Neuron (in vitro differentiated cells): ENCODE measurements at regions not wholly inside any gene's neighbourhood (a gene's known extent, or its start where the extent isn't known, plus 50 kb on each side); places are given as distances from the start of the nearest gene placed in this dataset.
"Not testable (repeated sequence)": the region's sequence is repeated elsewhere in the genome, so short reads cannot be mapped to it uniquely, and the experiment has no call there.

Experiments
- H2AFZ ChIP-seq: one replicate; pipeline ENCODE4 v1.6.1; 2013; ENCODE audit warnings: low read depth, mild to moderate bottlenecking, inconsistent platforms, low read length, moderate library complexity
- H3K27me3 ChIP-seq: one replicate; pipeline ENCODE4 v1.6.1; 2013; ENCODE audit warnings: low read length; ENCODE audit not compliant: insufficient read depth
- H3K36me3 ChIP-seq: one replicate; pipeline ENCODE4 v1.6.1; 2013; ENCODE audit warnings: low read length; ENCODE audit not compliant: insufficient read depth
- H3K4me1 ChIP-seq: one replicate; pipeline ENCODE4 v1.6.1; 2013; ENCODE audit warnings: low read length; ENCODE audit not compliant: insufficient read depth
- H3K4me3 ChIP-seq: 2 replicates; pipeline ENCODE4 v1.5.1; 2013; ENCODE audit warnings: mild to moderate bottlenecking, low read length, moderate library complexity
- H3K9me3 ChIP-seq: one replicate; pipeline ENCODE4 v1.6.1; 2013; ENCODE audit warnings: low read length

DNA sequence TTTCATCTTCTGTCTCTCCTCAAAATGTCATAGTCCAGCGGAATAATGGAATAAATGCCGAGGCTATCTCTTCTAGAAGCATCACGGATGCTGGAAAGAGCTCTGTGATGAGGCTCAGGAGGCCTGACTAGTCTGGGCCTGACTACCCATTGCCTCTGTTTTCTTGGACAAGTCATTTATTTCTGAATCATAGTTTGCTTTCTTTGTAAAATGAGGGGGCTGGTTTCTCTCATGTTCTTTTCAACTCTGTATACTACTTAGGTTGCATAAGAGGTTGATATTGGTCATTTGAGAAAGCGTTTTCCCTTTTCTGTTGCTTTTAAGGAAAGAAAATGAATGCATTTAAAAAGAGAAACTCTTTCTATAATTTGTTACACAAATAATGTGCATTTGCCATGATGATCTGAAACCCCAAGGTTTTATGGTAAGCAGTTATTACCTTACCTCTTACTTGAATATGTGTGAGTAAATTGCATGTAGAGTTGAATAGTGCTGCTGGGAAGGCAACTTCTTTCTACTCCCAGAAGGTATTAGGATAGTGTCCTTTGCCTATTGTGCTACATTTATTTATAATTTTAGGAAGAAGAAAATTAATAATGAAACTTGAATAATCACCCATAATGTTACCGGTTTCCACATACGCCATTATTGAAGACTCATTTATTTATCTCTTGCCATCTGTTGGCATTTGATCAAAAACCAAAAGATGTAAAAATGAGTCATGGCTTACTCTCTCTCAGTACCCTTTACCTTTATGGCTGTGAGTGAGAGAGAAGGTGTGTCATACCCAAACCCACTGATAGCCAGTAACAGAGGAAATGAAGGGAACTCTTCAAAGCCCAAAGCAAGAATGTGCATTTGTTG, 179.1 kb downstream of the FASLG start:
- no peaks in the 10 kb centered on the region for H3K27me3 ChIP-seq
- no peaks in the 10 kb centered on the region for H3K36me3 ChIP-seq
- no peaks in the 10 kb centered on the region for H3K9me3 ChIP-seq
- H3K4me1 ChIP-seq = no peaks in the 10 kb centered on the region
- no peak overlapping the region for H2AFZ ChIP-seq
- no peak overlapping the region for H3K4me3 ChIP-seq

DNA sequence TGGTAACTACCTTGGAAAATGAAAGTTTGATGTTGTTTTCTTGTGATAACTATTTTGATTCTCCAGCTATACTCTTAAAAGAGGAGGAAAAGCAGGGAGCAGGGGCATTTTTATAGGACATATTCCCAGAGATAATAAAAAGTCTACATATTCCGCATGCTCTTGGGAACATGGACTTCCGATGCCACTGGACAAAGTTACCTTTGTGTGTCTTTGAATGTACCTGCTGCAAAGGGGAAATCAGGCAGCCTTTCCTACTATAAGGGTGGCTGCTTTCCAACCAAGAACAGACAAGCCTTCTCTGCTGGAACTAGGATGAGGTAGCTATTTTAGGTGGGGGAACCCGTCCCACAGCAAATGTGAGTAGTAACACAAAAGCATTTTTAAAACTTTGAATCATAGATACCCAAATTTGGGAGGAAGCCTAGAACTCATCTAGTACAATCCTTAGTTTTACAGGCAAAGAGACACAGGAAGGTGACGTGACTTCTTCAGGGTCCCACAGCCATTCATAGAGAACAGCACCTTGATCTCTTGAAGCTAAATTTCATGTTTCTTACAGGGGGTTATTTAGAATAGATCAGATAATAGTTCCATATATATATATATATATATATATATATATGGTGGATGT, 179.9 kb downstream of the FASLG start:
- H3K4me1 ChIP-seq = no peaks in the 10 kb centered on the region
- H2AFZ ChIP-seq = no peak overlapping the region
- no peaks in the 10 kb centered on the region for H3K27me3 ChIP-seq
- no peaks in the 10 kb centered on the region for H3K9me3 ChIP-seq
- no peaks in the 10 kb centered on the region for H3K36me3 ChIP-seq
- no peak overlapping the region for H3K4me3 ChIP-seq

DNA sequence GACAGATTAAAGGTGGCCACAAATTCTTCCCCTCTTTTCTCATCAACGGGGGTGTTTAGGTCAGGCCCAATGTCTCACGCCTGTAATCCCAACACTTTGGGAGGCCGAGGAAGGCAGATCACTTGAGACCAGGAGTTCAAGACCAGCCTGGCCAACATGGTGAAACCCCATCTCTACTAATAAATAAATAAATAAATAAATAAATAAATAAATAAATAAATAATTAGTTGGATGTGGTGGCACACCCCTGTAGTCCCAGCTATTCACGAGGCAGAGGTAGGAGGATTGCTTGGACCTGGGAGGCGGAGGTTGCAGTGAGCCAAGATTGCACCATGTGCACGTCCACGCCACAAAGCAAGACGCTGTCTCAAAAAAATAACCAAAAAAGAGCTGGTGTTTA, 180.7 kb downstream of the FASLG start:
- not testable (repeated sequence) for H3K36me3 ChIP-seq, H3K9me3 ChIP-seq

DNA sequence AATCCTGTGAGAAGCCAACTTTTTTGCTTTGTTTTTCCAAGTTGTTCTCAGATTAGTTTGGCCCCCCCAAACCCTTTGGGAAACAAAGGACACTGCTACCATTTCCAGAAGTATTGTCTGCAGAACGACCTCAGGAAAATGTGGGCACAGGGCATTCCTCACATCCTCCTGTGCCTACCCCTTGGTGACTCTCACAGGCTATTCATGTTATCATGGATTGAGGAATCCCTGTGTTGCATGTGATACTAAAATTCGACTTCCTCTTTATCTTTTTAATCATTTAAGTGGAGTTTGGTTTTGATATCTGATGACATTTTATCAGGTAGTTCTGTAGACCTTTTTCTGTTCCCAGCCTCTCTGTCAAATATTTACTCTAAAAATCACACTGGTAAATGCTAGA, 184.5 kb downstream of the FASLG start:
- Histone ChIP-seq H2AFZ (no peak overlapping the region), H3K4me1 (no peaks in the 10 kb centered on the region), H3K4me3 (no peak overlapping the region), H3K9me3 (no peaks in the 10 kb centered on the region), H3K27me3 (no peaks in the 10 kb centered on the region), H3K36me3 (no peaks in the 10 kb centered on the region)

More for the DNA sequence above, 180.7 kb downstream of the FASLG start:
- not testable (repeated sequence) for H2AFZ ChIP-seq, H3K27me3 ChIP-seq, H3K4me3 ChIP-seq, H3K4me1 ChIP-seq

DNA sequence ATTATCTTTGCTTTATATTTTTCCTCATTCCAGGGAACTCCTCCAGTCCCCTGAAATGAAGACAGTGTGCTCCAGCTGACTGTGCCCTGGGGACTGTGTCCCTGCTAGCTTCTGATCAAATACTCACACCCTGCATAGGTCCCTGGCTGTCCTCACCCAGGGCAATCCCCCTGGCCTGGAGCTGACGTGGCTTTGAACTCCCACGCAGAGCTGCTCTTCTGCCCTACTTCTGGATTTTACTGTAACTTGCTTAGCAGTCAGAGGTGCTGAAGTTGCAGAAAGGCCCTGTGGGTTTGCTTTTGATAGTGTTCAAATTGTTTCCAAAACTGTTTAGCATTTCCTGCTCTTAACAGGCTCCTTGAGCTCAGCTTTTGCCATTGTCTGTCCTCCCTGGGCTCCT, 186.5 kb downstream of the FASLG start:
- Histone ChIP-seq H3K4me3 (no peak overlapping the region), H3K36me3 (no peaks in the 10 kb centered on the region), H2AFZ (no peak overlapping the region), H3K4me1 (no peaks in the 10 kb centered on the region), H3K27me3 (no peaks in the 10 kb centered on the region), H3K9me3 (no peaks in the 10 kb centered on the region)

DNA sequence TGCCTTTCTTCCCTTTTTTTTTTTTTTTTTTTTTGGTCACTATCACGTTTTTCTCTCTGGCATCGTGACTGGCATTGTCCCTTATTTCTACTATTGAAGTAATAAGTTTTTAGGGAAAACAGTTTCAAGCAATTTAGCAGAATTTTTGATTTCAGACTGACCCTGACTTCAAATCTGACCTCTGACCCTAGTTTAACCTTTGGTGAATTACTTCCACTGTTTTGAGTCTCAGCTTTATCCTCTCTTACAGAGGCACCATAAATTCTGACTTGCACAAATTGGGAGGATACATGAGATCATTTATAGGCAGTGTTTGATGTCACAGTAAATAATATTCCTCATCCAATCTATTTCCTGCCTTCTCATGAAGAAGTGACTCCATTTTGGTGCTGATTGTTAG, 187.0 kb downstream of the FASLG start:
- H3K4me1 ChIP-seq = no peaks in the 10 kb centered on the region

DNA sequence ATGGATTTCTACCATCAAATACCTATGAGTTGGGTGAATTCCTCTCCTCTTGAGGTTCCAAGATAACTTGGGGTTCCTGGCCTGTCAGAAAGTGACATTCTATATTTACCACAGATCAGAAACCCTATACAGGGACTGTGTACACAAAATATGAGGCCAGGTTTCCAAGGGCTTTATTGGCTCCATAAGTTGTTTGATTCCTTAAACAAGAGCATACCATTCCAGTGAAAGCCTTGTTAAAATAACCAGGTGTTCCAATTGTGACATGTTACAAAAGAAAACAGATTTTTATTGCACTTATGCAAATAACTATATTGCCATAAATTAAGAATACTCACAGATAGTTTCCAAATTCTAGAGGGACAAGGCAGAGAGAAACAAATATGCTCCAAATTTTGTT, 188.9 kb downstream of the FASLG start:
- not testable (repeated sequence) for H3K4me1 ChIP-seq

More for the DNA sequence above, 187.0 kb downstream of the FASLG start:
- Histone ChIP-seq H3K36me3 (no peaks in the 10 kb centered on the region), H3K4me3 (no peak overlapping the region), H3K9me3 (no peaks in the 10 kb centered on the region), H2AFZ (no peak overlapping the region), H3K27me3 (no peaks in the 10 kb centered on the region)

DNA sequence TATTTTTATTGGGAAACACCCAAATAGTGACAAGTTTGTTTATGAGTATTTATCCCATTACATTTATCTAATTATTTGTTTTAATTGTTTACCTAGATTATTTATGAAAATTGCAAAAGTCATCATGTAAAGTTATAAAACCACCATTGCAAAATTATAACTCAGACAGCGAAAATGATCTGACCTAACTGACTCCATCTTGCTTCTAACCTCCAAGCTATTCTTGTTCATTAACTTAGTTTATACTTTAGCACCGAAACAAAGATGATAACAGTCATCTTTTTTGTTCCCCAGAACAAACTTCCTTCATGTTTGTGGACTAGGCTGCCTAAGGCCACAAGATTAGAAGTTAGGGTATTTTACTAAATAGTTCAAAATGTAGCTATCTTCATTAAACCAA, 190.8 kb downstream of the FASLG start:
- no peaks in the 10 kb centered on the region for H3K36me3 ChIP-seq
- no peaks in the 10 kb centered on the region for H3K27me3 ChIP-seq
- H2AFZ ChIP-seq = no peak overlapping the region
- no peak overlapping the region for H3K4me3 ChIP-seq
- H3K4me1 ChIP-seq = no peaks in the 10 kb centered on the region
- no peaks in the 10 kb centered on the region for H3K9me3 ChIP-seq

More for the DNA sequence above, 188.9 kb downstream of the FASLG start:
- H3K9me3 ChIP-seq, H3K4me3 ChIP-seq, H3K27me3 ChIP-seq, H2AFZ ChIP-seq, H3K36me3 ChIP-seq: not testable (repeated sequence)

DNA sequence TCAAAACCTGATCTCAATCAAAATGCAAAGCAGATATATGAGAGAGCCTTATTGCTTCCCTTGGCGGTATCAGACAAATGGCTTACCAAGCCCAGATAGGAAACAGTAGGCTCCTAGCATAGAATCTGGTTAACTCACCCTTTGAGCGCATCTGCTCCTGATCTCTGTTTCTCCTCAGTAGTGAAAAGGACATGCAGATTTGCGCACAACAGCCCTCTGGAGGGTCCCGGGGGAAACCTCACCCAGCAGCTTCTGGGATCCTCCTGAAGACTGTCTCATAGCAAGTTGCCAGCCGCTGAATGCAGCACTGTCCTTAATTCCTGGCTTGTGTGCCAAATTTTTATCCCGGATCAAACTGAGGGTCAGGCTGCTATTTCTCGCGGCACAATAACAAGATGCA, 192.2 kb downstream of the FASLG start:
- no peaks in the 10 kb centered on the region for H3K36me3 ChIP-seq
- H2AFZ ChIP-seq = no peak overlapping the region
- H3K27me3 ChIP-seq = no peaks in the 10 kb centered on the region
- H3K9me3 ChIP-seq = no peaks in the 10 kb centered on the region
- H3K4me3 ChIP-seq = no peak overlapping the region
- H3K4me1 ChIP-seq = no peaks in the 10 kb centered on the region

DNA sequence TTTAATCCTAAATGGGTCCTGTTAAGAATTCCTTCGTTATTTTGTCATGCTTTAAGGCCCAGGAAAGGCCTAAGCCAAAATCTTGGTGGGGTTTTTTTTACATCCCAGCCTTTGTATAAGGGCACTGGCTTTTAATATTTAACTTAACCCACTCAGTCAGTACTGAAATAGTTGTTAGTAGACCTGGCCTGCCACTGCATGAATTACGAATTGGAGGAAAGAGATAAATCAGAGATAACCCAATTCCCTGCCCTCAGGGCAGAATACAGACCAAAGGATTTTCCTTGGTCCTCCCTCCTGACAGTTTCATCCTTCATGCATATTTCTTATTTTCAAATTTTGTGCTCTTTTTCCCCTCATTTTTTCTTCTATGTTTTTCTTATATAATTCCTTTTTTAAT, 193.0 kb downstream of the FASLG start:
- Histone ChIP-seq H3K4me3 (no peak overlapping the region), H3K36me3 (no peaks in the 10 kb centered on the region), H3K27me3 (no peaks in the 10 kb centered on the region), H3K9me3 (no peaks in the 10 kb centered on the region), H2AFZ (no peak overlapping the region), H3K4me1 (no peaks in the 10 kb centered on the region)

DNA sequence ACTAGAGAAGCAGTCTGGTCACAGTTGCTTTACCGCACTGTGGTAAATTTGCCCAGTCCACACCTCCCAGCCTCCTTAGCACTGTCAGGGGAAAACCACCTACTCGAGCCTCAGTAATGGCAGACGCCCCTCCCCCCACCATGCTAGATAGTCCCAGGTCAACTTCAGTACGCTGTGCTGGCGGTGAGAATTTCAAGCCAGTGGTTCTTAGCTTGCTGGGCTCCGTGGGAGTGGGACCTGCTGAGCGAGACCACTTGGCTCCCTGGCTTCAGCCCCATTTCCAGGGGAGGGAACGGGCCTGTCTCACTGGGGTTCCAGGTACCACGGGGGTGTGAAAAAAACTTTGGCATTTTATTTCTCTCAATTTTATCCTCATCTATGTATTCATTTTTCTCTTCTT, 194.8 kb downstream of the TNFSF18 start:
- H3K27me3 ChIP-seq, H3K9me3 ChIP-seq, H3K4me1 ChIP-seq, H3K36me3 ChIP-seq, H2AFZ ChIP-seq, H3K4me3 ChIP-seq: not testable (repeated sequence)

DNA sequence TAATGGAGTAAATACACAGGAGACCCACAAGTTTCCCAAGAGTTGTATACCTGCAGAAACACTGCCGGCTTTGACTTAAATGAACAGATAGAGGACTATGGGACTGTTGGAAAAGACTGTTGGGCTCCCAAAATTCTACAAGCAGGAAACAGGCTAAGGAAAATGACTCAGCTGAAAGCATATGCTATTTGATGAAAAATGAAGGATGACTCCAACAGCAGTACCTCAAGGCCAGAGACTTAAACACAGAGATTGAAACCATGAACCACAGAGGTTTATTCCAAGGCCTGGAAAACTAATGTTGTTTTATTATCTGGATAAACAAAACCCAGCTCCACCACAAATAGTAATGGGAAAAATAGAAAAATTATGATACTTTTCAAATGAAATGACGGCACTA, 187.7 kb downstream of the TNFSF18 start:
- Histone ChIP-seq H3K4me3 (no peak overlapping the region), H3K9me3 (no peaks in the 10 kb centered on the region), H3K4me1 (no peaks in the 10 kb centered on the region), H3K27me3 (no peaks in the 10 kb centered on the region), H2AFZ (no peak overlapping the region), H3K36me3 (no peaks in the 10 kb centered on the region)

DNA sequence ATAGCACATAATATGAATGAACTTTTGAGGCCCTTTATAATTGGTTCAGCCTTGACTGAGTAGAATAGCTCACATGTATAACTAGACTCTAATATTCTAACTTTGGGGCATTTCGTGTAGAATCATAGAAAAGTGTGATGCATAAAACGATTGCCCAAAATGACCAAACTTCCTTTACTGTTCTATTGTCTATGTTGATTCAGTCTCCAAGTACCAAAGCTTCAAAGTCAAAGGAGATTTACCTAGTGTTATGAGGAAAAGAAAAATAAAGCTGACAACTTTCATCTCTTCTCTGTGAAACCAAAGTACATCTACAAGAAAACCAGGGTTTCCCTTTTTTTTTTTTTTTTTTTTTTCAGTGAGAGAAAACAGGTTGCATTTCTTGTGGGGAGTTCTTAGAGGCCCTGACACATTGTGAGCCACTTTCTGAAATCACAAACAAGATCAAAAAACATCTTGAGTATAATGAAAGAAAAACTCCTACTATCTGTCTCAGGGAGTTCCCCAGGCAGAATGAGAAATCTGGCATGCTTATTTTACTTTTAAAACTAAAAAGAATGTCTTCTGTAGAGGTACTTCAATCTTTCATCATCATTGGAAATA, 183.4 kb downstream of the TNFSF18 start:
- no peaks in the 10 kb centered on the region for H3K36me3 ChIP-seq
- no peaks in the 10 kb centered on the region for H3K27me3 ChIP-seq
- no peaks in the 10 kb centered on the region for H3K4me1 ChIP-seq
- no peak overlapping the region for H2AFZ ChIP-seq
- no peak overlapping the region for H3K4me3 ChIP-seq
- H3K9me3 ChIP-seq = no peaks in the 10 kb centered on the region
